ENCODE measurements at regions not wholly inside any gene's neighbourhood (a gene's known extent, or its start where the extent isn't known, plus 50 kb on each side); places are given as distances from the start of the nearest gene placed in this dataset.

GRCh38 chr1:219050086-219050821 lies 123.4 kb upstream of the LYPLAL1 start:
- 83% methylated on average over 5 of the region's 5 CpGs for WGBS, 2 donors
- Histone ChIP-seq H3K9me3 (no peaks in the 10 kb centered on the region), H3K36me3 (no peaks in the 10 kb centered on the region), H3K4me1 (no peaks in the 10 kb centered on the region), H3K27me3 (no peaks in the 10 kb centered on the region), H3K4me3 (no peak overlapping the region), H3K27ac (no peak overlapping the region)
- DNase-seq = no peak
- TF ChIP-seq POLR2AphosphoS5 (IDR thresholded peaks at IDR 0.05) (no peak), EP300 (IDR thresholded peaks at IDR 0.05) (no peak)
- TF ChIP-seq, protein P1, sequence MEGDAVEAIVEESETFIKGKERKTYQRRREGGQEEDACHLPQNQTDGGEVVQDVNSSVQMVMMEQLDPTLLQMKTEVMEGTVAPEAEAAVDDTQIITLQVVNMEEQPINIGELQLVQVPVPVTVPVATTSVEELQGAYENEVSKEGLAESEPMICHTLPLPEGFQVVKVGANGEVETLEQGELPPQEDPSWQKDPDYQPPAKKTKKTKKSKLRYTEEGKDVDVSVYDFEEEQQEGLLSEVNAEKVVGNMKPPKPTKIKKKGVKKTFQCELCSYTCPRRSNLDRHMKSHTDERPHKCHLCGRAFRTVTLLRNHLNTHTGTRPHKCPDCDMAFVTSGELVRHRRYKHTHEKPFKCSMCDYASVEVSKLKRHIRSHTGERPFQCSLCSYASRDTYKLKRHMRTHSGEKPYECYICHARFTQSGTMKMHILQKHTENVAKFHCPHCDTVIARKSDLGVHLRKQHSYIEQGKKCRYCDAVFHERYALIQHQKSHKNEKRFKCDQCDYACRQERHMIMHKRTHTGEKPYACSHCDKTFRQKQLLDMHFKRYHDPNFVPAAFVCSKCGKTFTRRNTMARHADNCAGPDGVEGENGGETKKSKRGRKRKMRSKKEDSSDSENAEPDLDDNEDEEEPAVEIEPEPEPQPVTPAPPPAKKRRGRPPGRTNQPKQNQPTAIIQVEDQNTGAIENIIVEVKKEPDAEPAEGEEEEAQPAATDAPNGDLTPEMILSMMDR (IDR thresholded peaks at IDR 0.05) = no peak
- no peak for ATAC-seq (ENCODE audit: low FRiP score in 2 of 2)

DNA sequence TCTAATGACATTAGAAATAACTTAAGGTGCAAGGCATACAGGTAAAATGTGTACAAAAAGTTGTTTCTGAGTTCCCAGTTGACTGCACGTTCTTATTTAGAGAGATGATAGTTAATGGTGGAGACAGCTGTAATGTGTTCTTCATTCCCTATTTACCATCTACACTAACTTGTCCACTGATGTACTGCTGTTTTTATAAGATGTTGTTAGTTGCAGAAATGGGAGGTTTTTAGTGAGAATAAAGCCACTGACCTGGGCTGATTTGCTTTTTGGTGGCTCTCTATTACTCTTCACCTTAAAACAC lies 122.9 kb upstream of the LYPLAL1 start:
- Histone ChIP-seq H3K36me3 (no peaks in the 10 kb centered on the region), H3K27me3 (no peaks in the 10 kb centered on the region), H3K27ac (no peak overlapping the region), H3K4me3 (no peak overlapping the region), H3K4me1 (no peaks in the 10 kb centered on the region), H3K9me3 (no peaks in the 10 kb centered on the region)
- 3 to 58% methylated on average over 1 of the region's 1 CpG for WGBS, 2 donors
- ATAC-seq (ENCODE audit: low FRiP score in 2 of 2) (no peak), DNase-seq (no peak)
- TF ChIP-seq POLR2A (IDR thresholded peaks at IDR 0.05) (no peak), POLR2AphosphoS5 (IDR thresholded peaks at IDR 0.05) (no peak), EP300 (IDR thresholded peaks at IDR 0.05) (no peak)
- TF ChIP-seq, protein P1 (IDR thresholded peaks at IDR 0.05) = no peak

DNA sequence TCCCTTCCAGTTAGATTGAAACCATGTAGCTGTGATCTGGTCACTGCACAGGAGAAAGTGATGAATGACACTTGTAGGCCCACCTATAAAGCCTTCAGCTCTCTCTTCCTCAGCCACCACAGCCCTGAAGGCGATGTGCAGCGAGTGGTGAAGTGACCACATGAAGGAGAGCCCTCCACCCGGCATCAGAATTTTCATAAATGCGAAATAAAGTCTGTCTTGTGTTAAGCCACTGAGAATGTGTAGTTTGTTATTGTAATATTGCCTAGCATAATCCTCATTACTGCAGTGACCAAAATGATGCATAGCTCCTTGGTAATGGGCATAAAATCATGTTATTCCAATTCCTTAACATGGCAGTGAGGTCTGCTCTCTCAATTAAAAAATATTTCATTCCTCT lies 122.1 kb upstream of the LYPLAL1 start:
- Histone ChIP-seq H3K4me1 (no peaks in the 10 kb centered on the region), H3K4me3 (no peak overlapping the region), H3K9me3 (no peaks in the 10 kb centered on the region), H3K36me3 (no peaks in the 10 kb centered on the region), H3K27me3 (no peaks in the 10 kb centered on the region), H3K27ac (no peak overlapping the region)
- DNase-seq (no peak), ATAC-seq (ENCODE audit: low FRiP score in 2 of 2) (no peak)
- TF ChIP-seq POLR2AphosphoS5 (IDR thresholded peaks at IDR 0.05) (no peak), EP300 (IDR thresholded peaks at IDR 0.05) (no peak), POLR2A (IDR thresholded peaks at IDR 0.05) (no peak)
- TF ChIP-seq, protein P1 (IDR thresholded peaks at IDR 0.05) = no peak
- WGBS, 2 donors = 65 to 90% methylated on average over 4 of the region's 4 CpGs

DNA sequence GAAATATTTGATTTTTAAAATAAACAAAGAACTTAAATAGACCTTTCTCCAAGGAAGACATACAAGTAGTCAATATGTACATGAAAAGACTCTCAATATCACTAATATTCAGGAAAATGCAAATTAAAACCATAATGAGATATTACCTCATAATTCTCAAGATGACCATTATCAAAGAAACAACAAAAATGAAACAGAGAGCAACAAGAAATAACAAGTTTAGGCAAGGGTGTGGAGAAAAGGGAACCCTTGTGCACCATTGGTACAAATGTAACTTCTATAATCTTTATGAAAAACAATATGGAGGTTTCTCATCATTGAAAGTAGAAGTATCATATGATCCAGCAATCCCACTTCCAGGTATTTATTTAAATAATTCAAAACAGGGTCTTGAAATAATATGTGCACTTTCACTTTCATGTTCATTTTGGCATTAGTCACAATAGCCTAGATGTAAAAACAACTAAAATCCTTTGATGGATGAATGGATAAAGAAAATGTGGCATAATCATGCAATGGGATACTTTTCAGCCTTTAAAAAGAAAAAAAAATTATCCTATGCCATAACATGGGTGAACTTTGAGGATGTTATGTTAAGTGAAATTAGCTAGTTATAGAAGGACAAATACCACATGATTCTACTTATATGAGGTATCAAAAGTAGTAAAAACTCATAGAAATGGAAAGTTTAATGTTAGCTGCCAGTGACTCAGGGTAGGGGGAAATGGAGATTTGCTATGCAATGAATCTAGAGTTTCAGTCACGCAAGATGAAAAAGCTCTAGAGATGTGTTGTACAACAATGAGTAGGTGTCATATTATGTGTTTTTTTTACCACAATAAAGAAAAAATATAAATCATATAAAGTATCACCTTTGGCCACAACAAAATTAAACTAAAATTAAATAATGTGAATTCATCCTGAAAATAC lies 114.5 kb upstream of the LYPLAL1 start:
- no peaks in the 10 kb centered on the region for H3K36me3 ChIP-seq
- ATAC-seq (ENCODE audit: low FRiP score in 2 of 2) = no peak
- peaks cover 0 to 3% (median 0%) of the 10 kb centered on the region in 4 donors for H3K9me3 ChIP-seq
- WGBS, 2 donors = 88 to 100% methylated on average over 1 of the region's 1 CpG
- TF ChIP-seq POLR2A (IDR thresholded peaks at IDR 0.05) (no peak), POLR2AphosphoS5 (IDR thresholded peaks at IDR 0.05) (no peak), EP300 (IDR thresholded peaks at IDR 0.05) (no peak)
- TF ChIP-seq, protein P1 (IDR thresholded peaks at IDR 0.05) = no peak
- DNase-seq = no peak
- H3K4me3 ChIP-seq = no peak overlapping the region
- H3K27me3 ChIP-seq = no peaks in the 10 kb centered on the region
- H3K27ac ChIP-seq = no peak overlapping the region
- no peaks in the 10 kb centered on the region for H3K4me1 ChIP-seq

Measured in upper lobe of left lung (tissue), 6 donors.